Keratinocyte (primary cell): ENCODE measurements at regions not wholly inside any gene's neighbourhood (a gene's known extent, or its start where the extent isn't known, plus 50 kb on each side); places are given as distances from the start of the nearest gene placed in this dataset.
"Not testable (repeated sequence)": the region's sequence is repeated elsewhere in the genome, so short reads cannot be mapped to it uniquely, and the experiment has no call there.

Experiments used
- EZH2 ChIP-seq: IDR thresholded peaks from one replicate; pipeline ENCODE4 v1.6.1; 2012; ENCODE audit warnings: inconsistent platforms, mild to moderate bottlenecking, low read length, moderate library complexity
- TF ChIP-seq, protein P1 (sequence below), 3 experiments: IDR thresholded peaks in 1 of 3; conservative IDR thresholded peaks in 1 of 3; optimal IDR thresholded peaks in 1 of 3; 2 replicates in 2 of 3; 3 replicates in 1 of 3; pipeline versions ENCODE3 to v1.5.1; 2011; ENCODE audit warnings: low read length in 3 of 3, mild to moderate bottlenecking in 3 of 3, moderate library complexity in 2 of 3, control low read depth in 1 of 3, inconsistent platforms in 1 of 3; ENCODE audit not compliant: insufficient read depth in 2 of 3; ENCODE audit errors: extremely low read depth in 1 of 3

DNA sequence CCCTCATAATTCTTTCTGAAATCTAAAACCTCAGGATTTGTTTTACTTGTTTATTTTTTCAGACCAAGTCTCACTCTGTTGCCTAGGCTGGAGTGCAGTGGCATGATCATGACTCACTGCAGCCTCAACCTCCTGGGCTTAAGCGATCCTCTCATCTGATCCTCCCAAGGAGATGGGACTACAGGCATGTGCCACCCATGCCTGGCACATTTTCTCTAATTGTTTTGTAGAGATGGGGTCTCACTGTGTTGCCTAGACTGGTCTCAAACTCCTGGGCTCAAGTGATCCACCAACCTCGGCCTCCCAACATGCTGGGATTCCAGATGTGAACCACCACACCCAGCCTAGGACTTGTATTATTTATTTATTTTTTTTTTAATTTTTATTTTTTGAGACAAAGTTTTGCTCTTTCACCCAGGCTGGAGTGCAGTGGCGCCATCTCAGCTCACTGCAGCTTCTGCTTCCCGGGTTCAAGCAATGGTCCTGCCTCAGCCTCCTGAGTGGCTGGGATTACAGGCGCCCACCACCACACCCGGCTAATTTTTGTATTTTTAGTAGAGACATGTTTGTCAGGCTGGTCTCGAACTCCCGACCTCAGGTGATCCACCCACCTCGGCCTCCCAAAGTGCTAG, 281.9 kb downstream of the GOLGA6L6 start:
- TF ChIP-seq, protein P1, sequence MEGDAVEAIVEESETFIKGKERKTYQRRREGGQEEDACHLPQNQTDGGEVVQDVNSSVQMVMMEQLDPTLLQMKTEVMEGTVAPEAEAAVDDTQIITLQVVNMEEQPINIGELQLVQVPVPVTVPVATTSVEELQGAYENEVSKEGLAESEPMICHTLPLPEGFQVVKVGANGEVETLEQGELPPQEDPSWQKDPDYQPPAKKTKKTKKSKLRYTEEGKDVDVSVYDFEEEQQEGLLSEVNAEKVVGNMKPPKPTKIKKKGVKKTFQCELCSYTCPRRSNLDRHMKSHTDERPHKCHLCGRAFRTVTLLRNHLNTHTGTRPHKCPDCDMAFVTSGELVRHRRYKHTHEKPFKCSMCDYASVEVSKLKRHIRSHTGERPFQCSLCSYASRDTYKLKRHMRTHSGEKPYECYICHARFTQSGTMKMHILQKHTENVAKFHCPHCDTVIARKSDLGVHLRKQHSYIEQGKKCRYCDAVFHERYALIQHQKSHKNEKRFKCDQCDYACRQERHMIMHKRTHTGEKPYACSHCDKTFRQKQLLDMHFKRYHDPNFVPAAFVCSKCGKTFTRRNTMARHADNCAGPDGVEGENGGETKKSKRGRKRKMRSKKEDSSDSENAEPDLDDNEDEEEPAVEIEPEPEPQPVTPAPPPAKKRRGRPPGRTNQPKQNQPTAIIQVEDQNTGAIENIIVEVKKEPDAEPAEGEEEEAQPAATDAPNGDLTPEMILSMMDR (optimal IDR thresholded peaks at IDR 0.05 in 1 of 3, IDR thresholded peaks at IDR 0.05 in 1 of 3, conservative IDR thresholded peaks at IDR 0.05 in 1 of 3; ENCODE audit: extremely low read depth in 1 of 3, insufficient read depth in 2 of 3, low read length in 3 of 3): not testable (repeated sequence)
- TF ChIP-seq EZH2: not testable (repeated sequence)
